Activated T-cell treated with anti-CD3 and anti-CD28 coated beads, Interleukin-2, amount 50 U/mL, for 72 hours (primary cell): ENCODE measurements at regions not wholly inside any gene's neighbourhood (a gene's known extent, or its start where the extent isn't known, plus 50 kb on each side); places are given as distances from the start of the nearest gene placed in this dataset.

ENCODE experiments used
- ATAC-seq, 2 donors: fragments of 150-1000 bp; cut with Tn5 transposase; replicated peaks in 1 of 2; 2 replicates each; pipeline ENCODE4 v1.10.0; 2021; ENCODE audit warnings: moderate library complexity in 2 of 2, mild to moderate bottlenecking in 1 of 2
- DNase-seq, 2 donors: peaks; one replicate each; pipeline ENCODE4 v3.0.0; 2021 to 2022; ENCODE audit warnings: mixed read lengths in 1 of 2
- H3K27ac Mint-ChIP-seq: one replicate; pipeline ENCODE4 v1.8.0; 2022; ENCODE audit warnings: mild to moderate bottlenecking, moderate library complexity, mixed read lengths
- H3K27me3 Mint-ChIP-seq: one replicate; pipeline ENCODE4 v1.8.0; 2022; ENCODE audit warnings: low read depth, mixed read lengths
- H3K36me3 Mint-ChIP-seq, 2 donors: one replicate each; pipeline ENCODE4 v1.8.0; 2022; ENCODE audit warnings: mixed read lengths in 2 of 2, mild to moderate bottlenecking in 1 of 2; ENCODE audit not compliant: insufficient read depth in 2 of 2
- H3K4me1 Mint-ChIP-seq: one replicate; pipeline ENCODE4 v1.8.0; 2022; ENCODE audit warnings: low read depth, mixed read lengths
- H3K4me3 Mint-ChIP-seq, 2 donors: one replicate each; pipeline ENCODE4 v1.8.0; 2022; ENCODE audit warnings: mild to moderate bottlenecking in 2 of 2, mixed read lengths in 2 of 2, moderate library complexity in 2 of 2
- H3K9me3 Mint-ChIP-seq, 2 donors: one replicate each; pipeline ENCODE4 v1.8.0; 2022; ENCODE audit warnings: mixed read lengths in 2 of 2

GRCh38 chr10:128874331-128874730, 592.7 kb upstream of the MGMT start:
- Mint-ChIP-seq H3K4me1 (no peaks in the 10 kb centered on the region), H3K9me3 (no peaks in the 10 kb centered on the region), H3K36me3 (no peaks in the 10 kb centered on the region), H3K4me3 (no peak overlapping the region), H3K27ac (no peak overlapping the region), H3K27me3 (peaks cover 6% of the 10 kb centered on the region)
- no peak for DNase-seq
- no peak for ATAC-seq

GRCh38 chr10:128875030-128875744, 591.9 kb upstream of the MGMT start:
- Mint-ChIP-seq H3K4me1 (no peaks in the 10 kb centered on the region), H3K4me3 (no peak overlapping the region), H3K36me3 (no peaks in the 10 kb centered on the region), H3K27me3 (peaks cover 6% of the 10 kb centered on the region), H3K27ac (no peak overlapping the region), H3K9me3 (no peaks in the 10 kb centered on the region)
- ATAC-seq: no peak
- no peak for DNase-seq

GRCh38 chr10:128875956-128876736, 590.9 kb upstream of the MGMT start:
- DNase-seq: no peak
- peaks cover 6% of the 10 kb centered on the region for H3K27me3 Mint-ChIP-seq
- H3K27ac Mint-ChIP-seq: no peak overlapping the region
- no peak for ATAC-seq
- H3K36me3 Mint-ChIP-seq: no peaks in the 10 kb centered on the region
- no peaks in the 10 kb centered on the region for H3K4me1 Mint-ChIP-seq
- no peaks in the 10 kb centered on the region for H3K9me3 Mint-ChIP-seq
- H3K4me3 Mint-ChIP-seq: no peak overlapping the region

- no peak overlapping the region for H3K27ac Mint-ChIP-seq
These were observed 589.9 kb upstream of the MGMT start for GRCh38 chr10:128877141-128877540.

GRCh38 chr10:128877936-128878335, 589.1 kb upstream of the MGMT start:
- Mint-ChIP-seq H3K27me3 (peaks cover 6% of the 10 kb centered on the region), H3K9me3 (no peaks in the 10 kb centered on the region), H3K4me3 (no peak overlapping the region), H3K27ac (no peak overlapping the region), H3K36me3 (no peaks in the 10 kb centered on the region), H3K4me1 (no peaks in the 10 kb centered on the region)
- ATAC-seq (no peak), DNase-seq (no peak)

More at GRCh38 chr10:128877141-128877540, 589.9 kb upstream of the MGMT start:
- peaks cover 6% of the 10 kb centered on the region for H3K27me3 Mint-ChIP-seq
- no peaks in the 10 kb centered on the region for H3K9me3 Mint-ChIP-seq
- ATAC-seq (no peak), DNase-seq (no peak)
- no peaks in the 10 kb centered on the region for H3K4me1 Mint-ChIP-seq
- H3K36me3 Mint-ChIP-seq: no peaks in the 10 kb centered on the region
- H3K4me3 Mint-ChIP-seq: no peak overlapping the region

- ATAC-seq: no peak
- Mint-ChIP-seq H3K27ac (no peak overlapping the region), H3K36me3 (no peaks in the 10 kb centered on the region), H3K27me3 (peaks cover 6% of the 10 kb centered on the region), H3K4me3 (no peak overlapping the region), H3K4me1 (no peaks in the 10 kb centered on the region), H3K9me3 (no peaks in the 10 kb centered on the region)
- DNase-seq: no peak
These were observed 588.0 kb upstream of the MGMT start for GRCh38 chr10:128879030-128879429.

GRCh38 chr10:128879441-128880140, 587.5 kb upstream of the MGMT start:
- Mint-ChIP-seq H3K9me3 (no peaks in the 10 kb centered on the region), H3K4me3 (no peak overlapping the region), H3K4me1 (no peaks in the 10 kb centered on the region), H3K36me3 (no peaks in the 10 kb centered on the region), H3K27ac (no peak overlapping the region), H3K27me3 (peaks cover 6% of the 10 kb centered on the region)
- DNase-seq: no peak
- no peak for ATAC-seq

GRCh38 chr10:128880159-128880725, 586.8 kb upstream of the MGMT start:
- Mint-ChIP-seq H3K27ac (no peak overlapping the region), H3K27me3 (peaks cover 6% of the 10 kb centered on the region), H3K4me1 (no peaks in the 10 kb centered on the region), H3K9me3 (no peaks in the 10 kb centered on the region), H3K36me3 (no peaks in the 10 kb centered on the region), H3K4me3 (no peak overlapping the region)
- ATAC-seq (no peak), DNase-seq (no peak)

GRCh38 chr10:128881086-128881485, 586.0 kb upstream of the MGMT start:
- Mint-ChIP-seq H3K27me3 (peaks cover 6% of the 10 kb centered on the region), H3K36me3 (no peaks in the 10 kb centered on the region), H3K9me3 (no peaks in the 10 kb centered on the region), H3K4me1 (no peaks in the 10 kb centered on the region), H3K4me3 (no peak overlapping the region), H3K27ac (no peak overlapping the region)
- DNase-seq: no peak
- ATAC-seq: no peak

GRCh38 chr10:128883231-128884032, 583.6 kb upstream of the MGMT start:
- H3K27ac Mint-ChIP-seq: no peak overlapping the region
- H3K4me3 Mint-ChIP-seq: no peak overlapping the region
- no peaks in the 10 kb centered on the region for H3K4me1 Mint-ChIP-seq
- no peak for ATAC-seq
- peaks cover 1 to 2% of the 10 kb centered on the region in 2 donors for H3K36me3 Mint-ChIP-seq
- no peaks in the 10 kb centered on the region for H3K27me3 Mint-ChIP-seq
- no peak for DNase-seq
- peaks cover 0 to 2% of the 10 kb centered on the region in 2 donors for H3K9me3 Mint-ChIP-seq

GRCh38 chr10:128884033-128884425, 583.0 kb upstream of the MGMT start:
- Mint-ChIP-seq H3K9me3 (peaks cover 0 to 4% of the 10 kb centered on the region in 2 donors), H3K4me1 (no peaks in the 10 kb centered on the region), H3K4me3 (no peak overlapping the region), H3K27ac (no peak overlapping the region), H3K27me3 (no peaks in the 10 kb centered on the region), H3K36me3 (peaks cover 1 to 2% of the 10 kb centered on the region in 2 donors)
- no peak for DNase-seq
- ATAC-seq: no peak

GRCh38 chr10:128884496-128885072, 582.5 kb upstream of the MGMT start:
- ATAC-seq: no peak
- Mint-ChIP-seq H3K4me3 (no peak overlapping the region), H3K27ac (no peak overlapping the region)

More at GRCh38 chr10:128884496-128885072, 582.5 kb upstream of the MGMT start:
- Mint-ChIP-seq H3K9me3 (peaks cover 0 to 4% of the 10 kb centered on the region in 2 donors), H3K27me3 (no peaks in the 10 kb centered on the region), H3K36me3 (peaks cover 1 to 2% of the 10 kb centered on the region in 2 donors), H3K4me1 (no peaks in the 10 kb centered on the region)
- DNase-seq: no peak
